Peyer's patch (tissue), 4 donors: ENCODE measurements at regions not wholly inside any gene's neighbourhood (a gene's known extent, or its start where the extent isn't known, plus 50 kb on each side); places are given as distances from the start of the nearest gene placed in this dataset.

Source experiments
- POLR2A ChIP-seq, 2 donors: fragments of 450-650 bp; IDR thresholded peaks; one replicate each; pipeline ENCODE4 v1.5.1; 2017; ENCODE audit warnings: antibody characterized with exemption in 2 of 2, mild to moderate bottlenecking in 2 of 2, moderate library complexity in 2 of 2
- TF ChIP-seq, protein P1 (sequence below), 6 experiments: fragments of 450-650 bp in 4 of 6; fragments of 200-600 bp in 2 of 6; sonication (generic) in 1 of 6; IDR thresholded peaks; one replicate each; pipeline ENCODE4 v1.5.1; 2017 to 2019; ENCODE audit warnings: antibody characterized with exemption in 6 of 6, mild to moderate bottlenecking in 3 of 6, moderate library complexity in 1 of 6

- TF ChIP-seq, protein P1, sequence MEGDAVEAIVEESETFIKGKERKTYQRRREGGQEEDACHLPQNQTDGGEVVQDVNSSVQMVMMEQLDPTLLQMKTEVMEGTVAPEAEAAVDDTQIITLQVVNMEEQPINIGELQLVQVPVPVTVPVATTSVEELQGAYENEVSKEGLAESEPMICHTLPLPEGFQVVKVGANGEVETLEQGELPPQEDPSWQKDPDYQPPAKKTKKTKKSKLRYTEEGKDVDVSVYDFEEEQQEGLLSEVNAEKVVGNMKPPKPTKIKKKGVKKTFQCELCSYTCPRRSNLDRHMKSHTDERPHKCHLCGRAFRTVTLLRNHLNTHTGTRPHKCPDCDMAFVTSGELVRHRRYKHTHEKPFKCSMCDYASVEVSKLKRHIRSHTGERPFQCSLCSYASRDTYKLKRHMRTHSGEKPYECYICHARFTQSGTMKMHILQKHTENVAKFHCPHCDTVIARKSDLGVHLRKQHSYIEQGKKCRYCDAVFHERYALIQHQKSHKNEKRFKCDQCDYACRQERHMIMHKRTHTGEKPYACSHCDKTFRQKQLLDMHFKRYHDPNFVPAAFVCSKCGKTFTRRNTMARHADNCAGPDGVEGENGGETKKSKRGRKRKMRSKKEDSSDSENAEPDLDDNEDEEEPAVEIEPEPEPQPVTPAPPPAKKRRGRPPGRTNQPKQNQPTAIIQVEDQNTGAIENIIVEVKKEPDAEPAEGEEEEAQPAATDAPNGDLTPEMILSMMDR (IDR thresholded peaks at IDR 0.05) = no peak
- TF ChIP-seq POLR2A (IDR thresholded peaks at IDR 0.05) = no peak
Measured at GRCh38 chr12:58819345-58819744, 101.0 kb downstream of the LRIG3 start.
